OCI-M2 (cell line): ENCODE measurements at regions not wholly inside any gene's neighbourhood (a gene's known extent, or its start where the extent isn't known, plus 50 kb on each side); places are given as distances from the start of the nearest gene placed in this dataset.
"Not testable (repeated sequence)": the region's sequence is repeated elsewhere in the genome, so short reads cannot be mapped to it uniquely, and the experiment has no call there.

Experiments used
- DNase-seq: peaks from one replicate; lab custom pipeline; 2025; ENCODE audit not compliant: unreplicated experiment; lab: John Stamatoyannopoulos, UW

- DNase-seq, result not testable (repeated sequence)
Measured at GRCh38 chr7:81374641-81375040, 395.2 kb downstream of the HGF start.

GRCh38 chr7:81370822-81371221 is 399.0 kb downstream of the HGF start:
- DNase-seq, result no peak

GRCh38 chr7:81367326-81367931 is 402.4 kb downstream of the HGF start:
- no peak for DNase-seq

- no peak for DNase-seq
Measured at GRCh38 chr7:81366546-81366945, 403.3 kb downstream of the HGF start.

- no peak for DNase-seq
Measured at GRCh38 chr7:81361769-81362312, 408.0 kb downstream of the HGF start.

- DNase-seq, result no peak
Measured at GRCh38 chr7:81355911-81356310, 413.9 kb downstream of the HGF start.

- DNase-seq, result no peak
Measured at GRCh38 chr7:81349044-81349443, 420.8 kb downstream of the HGF start.

GRCh38 chr7:81339946-81340345 is 421.1 kb upstream of the SEMA3C start:
- no peak for DNase-seq

- DNase-seq, result no peak
Measured at GRCh38 chr7:81333536-81333935, 414.7 kb upstream of the SEMA3C start.

- no peak for DNase-seq
Measured at GRCh38 chr7:81333004-81333403, 414.2 kb upstream of the SEMA3C start.

- no peak for DNase-seq
Measured at GRCh38 chr7:81331061-81332018, 412.5 kb upstream of the SEMA3C start.

GRCh38 chr7:81330108-81330507 is 411.3 kb upstream of the SEMA3C start:
- DNase-seq, result no peak

GRCh38 chr7:81327468-81328266 is 408.8 kb upstream of the SEMA3C start:
- no peak for DNase-seq

- no peak for DNase-seq
Measured at GRCh38 chr7:81321949-81322348, 403.1 kb upstream of the SEMA3C start.

GRCh38 chr7:81317741-81318140 is 398.9 kb upstream of the SEMA3C start:
- DNase-seq, result no peak

GRCh38 chr7:81308643-81309322 is 389.9 kb upstream of the SEMA3C start:
- no peak for DNase-seq

- DNase-seq, result no peak
Measured at GRCh38 chr7:81301815-81302214, 383.0 kb upstream of the SEMA3C start.

GRCh38 chr7:81300753-81301152 is 381.9 kb upstream of the SEMA3C start:
- no peak for DNase-seq

GRCh38 chr7:81299711-81300110 is 380.9 kb upstream of the SEMA3C start:
- DNase-seq, result no peak

- DNase-seq, result no peak
Measured at GRCh38 chr7:81298951-81299666, 380.3 kb upstream of the SEMA3C start.
